H1 (cell line): ENCODE measurements at regions not wholly inside any gene's neighbourhood (a gene's known extent, or its start where the extent isn't known, plus 50 kb on each side); places are given as distances from the start of the nearest gene placed in this dataset.

Experiments
- CTCF ChIA-PET: fragments of 300-600 bp; sonication (Branson Sonifier 250); formaldehyde crosslinking; loops from one replicate; lab custom pipeline; 2021; ENCODE audit not compliant: partially characterized antibody; lab: Charles Lee
- POLR2A ChIA-PET: fragments of 300-600 bp; sonication (Branson Sonifier 250); formaldehyde crosslinking; loops from one replicate; lab custom pipeline; 2021; ENCODE audit warnings: inconsistent platforms; ENCODE audit not compliant: partially characterized antibody; lab: Charles Lee
- DNase-seq, 2 experiments: peaks; one replicate each; pipeline versions ENCODE4 v3.0.0 to v3.0.0-alpha.2; 2010 to 2022; ENCODE audit warnings: low spot score in 2 of 2, low read depth in 1 of 2, mixed read lengths in 1 of 2
- FAIRE-seq: peaks from 2 replicates; lab custom pipeline; 2011; peaks lifted over from hg19 to GRCh38; lab: Jason Lieb, UNC
- H2AFZ ChIP-seq: 2 replicates; pipeline ENCODE4 v1.8.1; 2012; ENCODE audit warnings: low read length, inconsistent platforms
- H2AK5ac ChIP-seq: 2 replicates; pipeline ENCODE4 v1.6.1; 2013; ENCODE audit warnings: low read depth, low read length
- H2BK120ac ChIP-seq: replicated peaks from 2 replicates; pipeline ENCODE3; 2013; ENCODE audit warnings: low read depth, low read length, inconsistent platforms
- H2BK12ac ChIP-seq: 2 replicates; pipeline ENCODE4 v1.6.1; 2013; ENCODE audit warnings: low read depth, low read length
- H2BK15ac ChIP-seq: 2 replicates; pipeline ENCODE4 v1.6.1; 2013; ENCODE audit warnings: low read length
- H2BK20ac ChIP-seq: 2 replicates; pipeline ENCODE4 v1.6.1; 2013; ENCODE audit warnings: low read length
- H2BK5ac ChIP-seq: 2 replicates; pipeline ENCODE4 v1.6.1; 2013; ENCODE audit warnings: low read depth, low read length
- H3K14ac ChIP-seq: 2 replicates; pipeline ENCODE4 v1.6.1; 2013; ENCODE audit warnings: inconsistent platforms; ENCODE audit not compliant: insufficient read length
- H3K18ac ChIP-seq: 2 replicates; pipeline ENCODE4 v1.6.1; 2013; ENCODE audit warnings: low read length; ENCODE audit errors: extremely low read depth
- H3K23ac ChIP-seq: 2 replicates; pipeline ENCODE4 v1.6.1; 2013; ENCODE audit warnings: inconsistent platforms; ENCODE audit not compliant: insufficient read length
- H3K23me2 ChIP-seq: 2 replicates; pipeline ENCODE4 v1.6.1; 2013; ENCODE audit warnings: low read depth, low read length
- H3K27ac ChIP-seq: 2 replicates; pipeline ENCODE4 v1.6.1; 2011; ENCODE audit warnings: low read depth, low read length, inconsistent platforms
- H3K27me3 ChIP-seq, 4 experiments: replicated peaks in 1 of 4; 1 replicate in 1 of 4; 2 replicates in 3 of 4; pipeline versions ENCODE4 v1.6.1 to v1.8.1; 2011 to 2013; ENCODE audit warnings: low read length in 3 of 4, mild to moderate bottlenecking in 3 of 4, inconsistent platforms in 2 of 4, mixed read lengths in 2 of 4, moderate library complexity in 1 of 4; ENCODE audit not compliant: control insufficient read depth in 3 of 4, insufficient read depth in 3 of 4; ENCODE audit errors: extremely low read depth in 1 of 4
- H3K36me3 ChIP-seq, 4 experiments: 2 replicates each; pipeline versions ENCODE4 v1.6.1 to v1.8.1; 2011 to 2013; ENCODE audit warnings: mild to moderate bottlenecking in 4 of 4, low read length in 3 of 4, moderate library complexity in 2 of 4, control low read depth in 1 of 4, inconsistent platforms in 1 of 4; ENCODE audit not compliant: insufficient read depth in 4 of 4, control insufficient read depth in 2 of 4
- H3K4ac ChIP-seq: replicated peaks from 2 replicates; pipeline ENCODE3; 2013; ENCODE audit warnings: low read length, low read depth, mixed read lengths, inconsistent platforms; ENCODE audit not compliant: insufficient read length
- H3K4me1 ChIP-seq, 4 experiments: replicated peaks in 1 of 4; 1 replicate in 1 of 4; 2 replicates in 3 of 4; pipeline versions ENCODE4 v1.6.1 to v1.8.1; 2011 to 2013; ENCODE audit warnings: low read length in 3 of 4, inconsistent platforms in 2 of 4, mixed read lengths in 1 of 4; ENCODE audit not compliant: insufficient read depth in 4 of 4, control insufficient read depth in 3 of 4
- H3K4me2 ChIP-seq, 2 experiments: 2 replicates each; pipeline versions ENCODE4 v1.6.1 to v1.8.1; 2011 to 2013; ENCODE audit warnings: low read depth in 2 of 2, low read length in 2 of 2, control low read depth in 1 of 2, inconsistent platforms in 1 of 2, mild to moderate bottlenecking in 1 of 2; ENCODE audit not compliant: insufficient read depth in 1 of 2
- H3K4me3 ChIP-seq, 4 experiments: fragments of 200-600, 300-600 bp in 1 of 4; sonication (generic), shearing (Covaris generic), sonication (Bioruptor Twin) in 1 of 4; 2 replicates each; pipeline versions ENCODE4 v1.5.1 to v1.8.1; 2011 to 2016; ENCODE audit warnings: low read length in 4 of 4, low read depth in 3 of 4, control low read depth in 2 of 4, inconsistent platforms in 2 of 4, mild to moderate bottlenecking in 2 of 4, mixed read lengths in 1 of 4, moderate library complexity in 1 of 4; ENCODE audit not compliant: insufficient read depth in 2 of 4; ENCODE audit errors: extremely low read depth in 1 of 4
- H3K56ac ChIP-seq: replicated peaks from 2 replicates; pipeline ENCODE3; 2013; ENCODE audit warnings: low read depth, mild to moderate bottlenecking, mixed read lengths, low read length, inconsistent platforms; ENCODE audit not compliant: insufficient read length
- H3K79me1 ChIP-seq: 2 replicates; pipeline ENCODE4 v1.6.1; 2013; ENCODE audit warnings: low read depth, low read length, control low read depth
- H3K79me2 ChIP-seq, 2 experiments: 2 replicates each; pipeline versions ENCODE4 v1.6.1 to v1.8.1; 2012 to 2013; ENCODE audit warnings: low read length in 2 of 2, mild to moderate bottlenecking in 2 of 2, inconsistent platforms in 1 of 2; ENCODE audit not compliant: insufficient read depth in 2 of 2, control insufficient read depth in 1 of 2
- H3K9ac ChIP-seq, 4 experiments: replicated peaks in 1 of 4; 1 replicate in 1 of 4; 2 replicates in 3 of 4; pipeline versions ENCODE4 v1.6.1 to v1.8.1; 2011 to 2013; ENCODE audit warnings: low read depth in 3 of 4, low read length in 3 of 4, control low read depth in 2 of 4, mild to moderate bottlenecking in 2 of 4, moderate library complexity in 2 of 4, inconsistent platforms in 1 of 4; ENCODE audit errors: extremely low read depth in 1 of 4
- H3K9me3 ChIP-seq, 2 experiments: 2 replicates each; pipeline versions ENCODE4 v1.6.1 to v1.8.1; 2012 to 2013; ENCODE audit warnings: mild to moderate bottlenecking in 2 of 2, moderate library complexity in 2 of 2, control low read depth in 1 of 2, inconsistent platforms in 1 of 2, low read depth in 1 of 2, low read length in 1 of 2, mixed read lengths in 1 of 2; ENCODE audit not compliant: insufficient read depth in 2 of 2
- H4K20me1 ChIP-seq, 2 experiments: replicated peaks in 1 of 2; 2 replicates each; pipeline versions ENCODE3 to v1.8.1; 2011 to 2013; ENCODE audit warnings: inconsistent platforms in 2 of 2, low read length in 2 of 2, mild to moderate bottlenecking in 1 of 2; ENCODE audit not compliant: insufficient read depth in 2 of 2, control insufficient read depth in 1 of 2
- H4K5ac ChIP-seq: 2 replicates; pipeline ENCODE4 v1.6.1; 2013; ENCODE audit warnings: low read length, low read depth, mixed read lengths, inconsistent platforms; ENCODE audit not compliant: insufficient read length
- H4K8ac ChIP-seq: 2 replicates; pipeline ENCODE4 v1.8.0; 2013; ENCODE audit warnings: mild to moderate bottlenecking, moderate library complexity, low read length, inconsistent platforms; ENCODE audit not compliant: insufficient read depth; ENCODE audit errors: extremely low read depth
- H4K91ac ChIP-seq: replicated peaks from 2 replicates; pipeline ENCODE3; 2013; ENCODE audit warnings: low read length, mixed read lengths, inconsistent platforms; ENCODE audit not compliant: insufficient read length
- BACH1 ChIP-seq: IDR thresholded peaks from 2 replicates; pipeline ENCODE4 v1.6.1; 2012; ENCODE audit warnings: low read length, improper control_type of control experiment
- CTCF ChIP-seq, 3 experiments: IDR thresholded peaks; 1 replicate in 2 of 3; 2 replicates in 1 of 3; pipeline versions ENCODE4 v1.5.1 to v1.6.1; 2011; ENCODE audit warnings: low read length in 3 of 3, mild to moderate bottlenecking in 3 of 3, inconsistent platforms in 2 of 3, low read depth in 1 of 3, moderate library complexity in 1 of 3; ENCODE audit not compliant: insufficient read depth in 1 of 3; ENCODE audit errors: control extremely low read depth in 1 of 3
- MAX ChIP-seq: IDR thresholded peaks from 2 replicates; pipeline ENCODE4 v1.6.1; 2012; ENCODE audit warnings: inconsistent platforms
- RAD21 ChIP-seq, 2 experiments: IDR thresholded peaks in 1 of 2; conservative IDR thresholded peaks in 1 of 2; 2 replicates each; pipeline ENCODE4 v1.6.1; 2011; ENCODE audit warnings: low read depth in 2 of 2, low read length in 2 of 2, improper control_type of control experiment in 1 of 2, inconsistent platforms in 1 of 2, mild to moderate bottlenecking in 1 of 2, moderate library complexity in 1 of 2
- WGBS, 2 experiments: shearing (Covaris generic) in 1 of 2; methylation state at CpG; one replicate each; pipeline versions ENCODE4 v1.1.6 to v1.1.7; 2013 to 2015; ENCODE audit warnings: low lambda C conversion rate in 2 of 2, mixed read lengths in 2 of 2, inconsistent platforms in 1 of 2, low coverage in 1 of 2, missing lambda C conversion rate in 1 of 2; ENCODE audit not compliant: insufficient replicate concordance in 2 of 2, insufficient coverage in 1 of 2, insufficient read length in 1 of 2; ENCODE audit errors: extremely low coverage in 1 of 2, missing lambda C conversion rate in 1 of 2; 5-methylcytosine and 5-hydroxymethylcytosine counted together

- H3K27ac ChIP-seq = no peak overlapping the region
- no peak overlapping the region for H3K14ac ChIP-seq
- no peak overlapping the region for H4K5ac ChIP-seq
- peak; percentile 56 to 84 (median 72) for TF ChIP-seq CTCF (IDR thresholded peaks at IDR 0.05; ENCODE audit: control extremely low read depth in 1 of 3, insufficient read depth in 1 of 3, low read depth in 1 of 3, low read length in 3 of 3)
- no peak for TF ChIP-seq BACH1
- TF ChIP-seq RAD21 (IDR thresholded peaks at IDR 0.05 in 1 of 2, conservative IDR thresholded peaks at IDR 0.05 in 1 of 2; ENCODE audit: low read depth in 2 of 2, low read length in 2 of 2) = peak; percentile 67 to 76
- no peak for TF ChIP-seq MAX
- no peak overlapping the region; the same call in 1 of the 2 replicates for H2AFZ ChIP-seq
- H3K4me3 ChIP-seq = no peak overlapping the region
- POLR2A ChIA-PET = no interaction called here
- no peaks in the 10 kb centered on the region for H3K79me1 ChIP-seq
- WGBS, 2 experiments = 57% methylated on average over 2 of the region's 2 CpGs; no CpG with 5 or more reads in 1 of the 2 experiments
- no peaks in the 10 kb centered on the region for H3K9me3 ChIP-seq
- no peak overlapping the region for H3K9ac ChIP-seq
- H3K23me2 ChIP-seq = no peaks in the 10 kb centered on the region
- H3K36me3 ChIP-seq = no peaks in the 10 kb centered on the region
- no peak for DNase-seq
- no peaks in the 10 kb centered on the region for H4K20me1 ChIP-seq
- no peak overlapping the region for H2AK5ac ChIP-seq
- H3K56ac ChIP-seq = no peak overlapping the region
- H3K23ac ChIP-seq = no peak overlapping the region
- peaks cover 0 to 1% (median 0%) of the 10 kb centered on the region in 4 experiments; a peak in 1 of 7 replicates for H3K27me3 ChIP-seq
- H3K79me2 ChIP-seq = no peaks in the 10 kb centered on the region
- H4K91ac ChIP-seq = no peak overlapping the region
- H2BK20ac ChIP-seq = no peak overlapping the region
- no peaks in the 10 kb centered on the region for H3K4me1 ChIP-seq
- no peak overlapping the region for H3K18ac ChIP-seq
- H3K4me2 ChIP-seq = no peak overlapping the region
- no peak overlapping the region for H3K4ac ChIP-seq
- CTCF ChIA-PET = interaction anchor here (0.7 to 1.9 kb wide), 13 partner anchors 9 to 804 kb away, joined by 3 to 7 read pairs (median 3); no protein-coding TSS in a partner anchor
- FAIRE-seq = no peak
- H2BK5ac ChIP-seq = no peak overlapping the region
- no peak overlapping the region for H2BK12ac ChIP-seq
- no peak overlapping the region for H4K8ac ChIP-seq
- H2BK120ac ChIP-seq = no peak overlapping the region
- H2BK15ac ChIP-seq = no peak overlapping the region
Observed at GRCh38 chr5:105506692-105507277, 1944.2 kb upstream of the NUDT12 start.
